H9 (cell line): ENCODE measurements at regions not wholly inside any gene's neighbourhood (a gene's known extent, or its start where the extent isn't known, plus 50 kb on each side); places are given as distances from the start of the nearest gene placed in this dataset.

Source experiments
- DNase-seq: peaks from one replicate; pipeline ENCODE4 v3.0.0-alpha.2; 2017
- H2AFZ ChIP-seq: one replicate; pipeline ENCODE4 v1.6.1; 2013; ENCODE audit warnings: mild to moderate bottlenecking, low read length, control low read depth, moderate library complexity
- H2AK5ac ChIP-seq: 2 replicates; pipeline ENCODE4 v1.6.1; 2013; ENCODE audit warnings: low read length, control low read depth, mixed read lengths; ENCODE audit not compliant: insufficient read length
- H2BK120ac ChIP-seq: one replicate; pipeline ENCODE4 v1.6.1; 2013; ENCODE audit warnings: low read depth, mild to moderate bottlenecking, low read length, control low read depth, inconsistent platforms; ENCODE audit not compliant: poor library complexity, severe bottlenecking
- H2BK12ac ChIP-seq: 2 replicates; pipeline ENCODE4 v1.6.1; 2013; ENCODE audit warnings: low read length, control low read depth, mixed read lengths, low read depth; ENCODE audit not compliant: insufficient read length
- H2BK15ac ChIP-seq: 2 replicates; pipeline ENCODE4 v1.6.1; 2013; ENCODE audit warnings: low read depth, low read length, control low read depth
- H2BK20ac ChIP-seq: one replicate; pipeline ENCODE4 v1.6.1; 2013; ENCODE audit warnings: low read depth, mild to moderate bottlenecking, low read length, control low read depth, inconsistent platforms; ENCODE audit not compliant: poor library complexity, severe bottlenecking
- H2BK5ac ChIP-seq: 2 replicates; pipeline ENCODE4 v1.6.1; 2013; ENCODE audit warnings: low read length, control low read depth, mixed read lengths; ENCODE audit not compliant: insufficient read length
- H3K14ac ChIP-seq: 2 replicates; pipeline ENCODE4 v1.6.1; 2013; ENCODE audit warnings: low read length, control low read depth; ENCODE audit not compliant: insufficient read depth
- H3K18ac ChIP-seq: 2 replicates; pipeline ENCODE4 v1.6.1; 2013; ENCODE audit warnings: low read depth, mild to moderate bottlenecking, mixed read lengths, low read length, control low read depth; ENCODE audit not compliant: insufficient read length
- H3K23ac ChIP-seq: 2 replicates; pipeline ENCODE4 v1.6.1; 2013; ENCODE audit warnings: low read length, control low read depth, mixed read lengths, low read depth; ENCODE audit not compliant: insufficient read length
- H3K23me2 ChIP-seq: 2 replicates; pipeline ENCODE4 v1.6.1; 2013; ENCODE audit warnings: low read depth, mild to moderate bottlenecking, mixed read lengths, low read length, control low read depth; ENCODE audit not compliant: insufficient read length, poor library complexity, severe bottlenecking
- H3K27ac ChIP-seq: 2 replicates; pipeline ENCODE4 v1.5.1; 2013; ENCODE audit warnings: low read length, control low read depth, mixed read lengths, low read depth; ENCODE audit not compliant: insufficient read length
- H3K27me3 ChIP-seq: 2 replicates; pipeline ENCODE4 v1.6.1; 2013; ENCODE audit warnings: low read length, control low read depth, inconsistent platforms; ENCODE audit not compliant: insufficient read depth
- H3K4ac ChIP-seq: 2 replicates; pipeline ENCODE4 v1.6.1; 2013; ENCODE audit warnings: low read depth, mild to moderate bottlenecking, control low read depth, inconsistent platforms, low read length, moderate library complexity
- H3K4me1 ChIP-seq: 2 replicates; pipeline ENCODE4 v1.6.1; 2013; ENCODE audit warnings: low read length, control low read depth, inconsistent platforms; ENCODE audit not compliant: insufficient read depth
- H3K4me2 ChIP-seq: 2 replicates; pipeline ENCODE4 v1.6.1; 2013; ENCODE audit warnings: low read length, control low read depth, mixed read lengths; ENCODE audit not compliant: insufficient read length, insufficient read depth
- H3K56ac ChIP-seq: 2 replicates; pipeline ENCODE4 v1.6.1; 2013; ENCODE audit warnings: low read depth, mild to moderate bottlenecking, mixed read lengths, low read length, control low read depth; ENCODE audit not compliant: insufficient read length
- H3K79me1 ChIP-seq: 2 replicates; pipeline ENCODE4 v1.6.1; 2013; ENCODE audit warnings: low read depth, mild to moderate bottlenecking, moderate library complexity, low read length, control low read depth, inconsistent platforms; ENCODE audit not compliant: insufficient read depth, poor library complexity, severe bottlenecking
- H3K79me2 ChIP-seq: 2 replicates; pipeline ENCODE4 v1.6.1; 2013; ENCODE audit warnings: low read length, control low read depth, inconsistent platforms; ENCODE audit not compliant: insufficient read depth
- H3K9ac ChIP-seq: 2 replicates; pipeline ENCODE4 v1.6.1; 2013; ENCODE audit warnings: low read length, control low read depth, mixed read lengths; ENCODE audit not compliant: insufficient read length; ENCODE audit errors: extremely low read depth
- H3K9me3 ChIP-seq: one replicate; pipeline ENCODE4 v1.6.1; 2013; ENCODE audit warnings: low read depth, low read length, inconsistent platforms; ENCODE audit not compliant: control insufficient read depth
- H3T11ph ChIP-seq: one replicate; pipeline ENCODE4 v1.6.1; 2013; ENCODE audit warnings: mild to moderate bottlenecking, low read length, control low read depth, inconsistent platforms
- H4K20me1 ChIP-seq: one replicate; pipeline ENCODE4 v1.6.1; 2013; ENCODE audit not compliant: control insufficient read depth, insufficient read length, insufficient read depth
- H4K5ac ChIP-seq: 2 replicates; pipeline ENCODE4 v1.6.1; 2013; ENCODE audit warnings: low read depth, mild to moderate bottlenecking, mixed read lengths, low read length, control low read depth; ENCODE audit not compliant: insufficient read length
- H4K8ac ChIP-seq: replicated peaks from 2 replicates; pipeline ENCODE4 v1.6.1; 2013; ENCODE audit warnings: low read length, control low read depth, mixed read lengths, low read depth; ENCODE audit not compliant: insufficient read length
- H4K91ac ChIP-seq: 2 replicates; pipeline ENCODE4 v1.6.1; 2013; ENCODE audit warnings: low read depth, mild to moderate bottlenecking, moderate library complexity, mixed read lengths, low read length, control low read depth; ENCODE audit not compliant: insufficient read length
- H3K27ac Mint-ChIP-seq, 3 experiments: 2 replicates in 2 of 3; 3 replicates in 1 of 3; pipeline ENCODE4 v1.8.0; 2020 to 2021; ENCODE audit warnings: mixed read lengths in 3 of 3, mild to moderate bottlenecking in 1 of 3, moderate library complexity in 1 of 3
- H3K27me3 Mint-ChIP-seq: 2 replicates; pipeline ENCODE4 v1.8.0; 2021; ENCODE audit warnings: low read depth, mild to moderate bottlenecking, moderate library complexity, mixed read lengths
- H3K36me3 Mint-ChIP-seq, 3 experiments: 2 replicates in 2 of 3; 3 replicates in 1 of 3; pipeline ENCODE4 v1.8.0; 2020 to 2021; ENCODE audit warnings: low read depth in 3 of 3, mixed read lengths in 3 of 3; ENCODE audit not compliant: insufficient read depth in 1 of 3
- H3K4me1 Mint-ChIP-seq, 2 experiments: 2 replicates each; pipeline ENCODE4 v1.8.0; 2020; ENCODE audit warnings: mixed read lengths in 2 of 2
- H3K4me3 Mint-ChIP-seq, 2 experiments: 2 replicates in 1 of 2; 3 replicates in 1 of 2; pipeline ENCODE4 v1.8.0; 2020 to 2021; ENCODE audit warnings: mild to moderate bottlenecking in 2 of 2, mixed read lengths in 2 of 2, moderate library complexity in 1 of 2
- H3K9me3 Mint-ChIP-seq, 2 experiments: 2 replicates in 1 of 2; 3 replicates in 1 of 2; pipeline ENCODE4 v1.8.0; 2020; ENCODE audit warnings: mild to moderate bottlenecking in 2 of 2, mixed read lengths in 2 of 2, moderate library complexity in 1 of 2
- WGBS: extraction: QIAGEN DNeasy Blood & Tissue Kit; methylation state at CpG from one replicate; pipeline ENCODE4 v1.1.7; 2013; ENCODE audit warnings: missing lambda C conversion rate, low lambda C conversion rate, mixed read lengths; ENCODE audit not compliant: insufficient read length; ENCODE audit errors: extremely low coverage; 5-methylcytosine and 5-hydroxymethylcytosine counted together
- TF ChIP-seq, protein P1 (sequence below): fragments of 200-600 bp; sonication (generic); conservative IDR thresholded peaks from 3 replicates; pipeline ENCODE4 v1.8.0; 2021; ENCODE audit warnings: antibody characterized with exemption, mild to moderate bottlenecking

DNA sequence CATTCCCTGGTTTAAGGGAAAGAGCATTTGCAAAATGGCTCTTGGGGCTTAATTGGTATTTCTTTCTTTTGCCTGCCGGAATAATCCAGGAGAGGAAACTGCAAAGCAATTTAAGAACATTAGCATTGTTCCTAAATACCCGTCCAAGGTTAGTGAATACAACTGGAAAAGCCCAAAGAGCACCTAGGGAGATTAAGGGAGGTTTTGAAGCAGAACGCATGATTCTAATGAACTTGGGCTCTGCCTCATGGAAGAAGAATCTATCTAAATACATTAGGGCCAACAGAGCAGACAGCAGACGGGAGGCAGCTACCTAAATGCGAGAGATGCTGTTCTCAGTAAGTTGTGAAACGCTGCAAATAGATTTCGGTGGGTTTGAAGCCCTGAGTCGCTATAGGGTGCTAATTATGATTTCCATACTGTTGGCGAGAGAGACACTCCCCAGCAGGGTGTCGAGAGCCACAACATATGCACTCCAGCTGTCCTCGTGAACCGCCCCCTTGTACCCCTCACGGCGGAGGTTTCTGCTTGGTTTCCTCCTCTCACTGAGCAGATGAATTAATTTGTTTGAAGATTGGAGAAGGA lies 326.7 kb upstream of the CAMK1G start:
- Histone ChIP-seq H3K4me2 (no peak overlapping the region), H2BK5ac (no peak overlapping the region), H2BK20ac (no peak overlapping the region), H3T11ph (no peak overlapping the region), H3K23me2 (no peaks in the 10 kb centered on the region), H2BK120ac (no peak overlapping the region), H2AFZ (no peak overlapping the region), H3K9me3 (peaks cover 19% of the 10 kb centered on the region), H4K20me1 (no peaks in the 10 kb centered on the region), H3K14ac (no peak overlapping the region), H4K8ac (no peak overlapping the region), H2BK15ac (no peak overlapping the region), H3K23ac (no peak overlapping the region), H2BK12ac (no peak overlapping the region), H3K27ac (no peak overlapping the region), H3K79me1 (no peaks in the 10 kb centered on the region), H4K91ac (no peak overlapping the region), H2AK5ac (no peak overlapping the region), H3K4me1 (no peaks in the 10 kb centered on the region), H4K5ac (no peak overlapping the region), H3K9ac (no peak overlapping the region), H3K4ac (no peak overlapping the region), H3K56ac (no peak overlapping the region), H3K79me2 (no peaks in the 10 kb centered on the region), H3K18ac (no peak overlapping the region), H3K27me3 (no peaks in the 10 kb centered on the region; the same call in 1 of the 2 replicates)
- no peak overlapping the region for H3K4me3 Mint-ChIP-seq
- peaks cover 41 to 42% of the 10 kb centered on the region in 2 experiments for H3K9me3 Mint-ChIP-seq
- DNase-seq = no peak
- no peak overlapping the region for H3K27ac Mint-ChIP-seq
- H3K4me1 Mint-ChIP-seq = no peaks in the 10 kb centered on the region
- TF ChIP-seq, protein P1, sequence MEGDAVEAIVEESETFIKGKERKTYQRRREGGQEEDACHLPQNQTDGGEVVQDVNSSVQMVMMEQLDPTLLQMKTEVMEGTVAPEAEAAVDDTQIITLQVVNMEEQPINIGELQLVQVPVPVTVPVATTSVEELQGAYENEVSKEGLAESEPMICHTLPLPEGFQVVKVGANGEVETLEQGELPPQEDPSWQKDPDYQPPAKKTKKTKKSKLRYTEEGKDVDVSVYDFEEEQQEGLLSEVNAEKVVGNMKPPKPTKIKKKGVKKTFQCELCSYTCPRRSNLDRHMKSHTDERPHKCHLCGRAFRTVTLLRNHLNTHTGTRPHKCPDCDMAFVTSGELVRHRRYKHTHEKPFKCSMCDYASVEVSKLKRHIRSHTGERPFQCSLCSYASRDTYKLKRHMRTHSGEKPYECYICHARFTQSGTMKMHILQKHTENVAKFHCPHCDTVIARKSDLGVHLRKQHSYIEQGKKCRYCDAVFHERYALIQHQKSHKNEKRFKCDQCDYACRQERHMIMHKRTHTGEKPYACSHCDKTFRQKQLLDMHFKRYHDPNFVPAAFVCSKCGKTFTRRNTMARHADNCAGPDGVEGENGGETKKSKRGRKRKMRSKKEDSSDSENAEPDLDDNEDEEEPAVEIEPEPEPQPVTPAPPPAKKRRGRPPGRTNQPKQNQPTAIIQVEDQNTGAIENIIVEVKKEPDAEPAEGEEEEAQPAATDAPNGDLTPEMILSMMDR = no peak
- no CpG with 5 or more reads among the region's 14 CpGs for WGBS
- H3K27me3 Mint-ChIP-seq = no peaks in the 10 kb centered on the region; the same call in 1 of the 2 replicates
- peaks cover 4 to 24% (median 17%) of the 10 kb centered on the region in 3 experiments; a peak in 6 of 7 replicates for H3K36me3 Mint-ChIP-seq
